ENCODE measurements at regions not wholly inside any gene's neighbourhood (a gene's known extent, or its start where the extent isn't known, plus 50 kb on each side); places are given as distances from the start of the nearest gene placed in this dataset.

DNA sequence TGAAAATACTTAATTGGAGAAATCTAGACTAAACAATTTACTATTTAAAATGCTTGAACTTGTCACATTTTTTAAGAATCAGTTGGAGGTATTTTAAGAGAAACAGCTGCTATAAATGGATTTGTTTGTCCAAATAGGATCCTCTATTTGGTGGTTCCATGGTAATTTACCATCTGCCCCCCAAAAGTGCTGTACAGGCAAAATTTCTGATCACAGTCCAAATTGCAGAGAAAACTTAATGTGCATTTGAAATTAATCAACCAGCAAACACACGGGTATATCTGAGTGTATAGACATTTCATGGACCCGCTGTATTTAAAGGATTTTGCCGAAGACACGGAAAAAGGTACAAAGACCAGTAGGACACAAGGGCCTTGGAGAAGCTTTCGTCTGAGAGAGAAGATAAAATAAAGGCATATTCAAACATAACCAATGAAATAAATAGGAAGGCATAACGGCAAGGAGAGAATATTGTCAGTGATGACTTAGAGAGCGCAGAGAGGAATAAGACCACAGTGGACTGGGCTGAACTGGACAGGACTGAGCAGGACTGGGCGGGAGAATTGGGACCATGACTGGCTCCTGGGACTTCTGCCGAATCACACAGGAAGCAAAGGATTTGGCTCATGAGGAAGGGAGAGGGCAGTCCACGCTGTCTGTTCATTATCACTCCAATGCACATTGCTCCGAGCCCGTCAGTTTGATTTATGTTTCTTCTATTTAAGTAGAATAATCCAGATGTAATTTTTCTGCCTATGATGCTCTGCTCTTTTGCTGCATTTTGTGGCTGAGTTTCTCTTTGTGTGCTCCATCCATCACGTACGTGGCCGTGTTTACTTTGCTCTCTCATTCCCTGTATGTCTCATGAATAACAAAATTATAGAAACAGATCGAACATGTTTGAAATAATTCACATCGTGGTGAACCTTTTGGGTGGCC, 112.8 kb downstream of the PRLHR start:
- no peak for ATAC-seq (ENCODE audit: low FRiP score)
- no peak for DNase-seq (ENCODE audit: low spot score)
- TF ChIP-seq, protein P1, sequence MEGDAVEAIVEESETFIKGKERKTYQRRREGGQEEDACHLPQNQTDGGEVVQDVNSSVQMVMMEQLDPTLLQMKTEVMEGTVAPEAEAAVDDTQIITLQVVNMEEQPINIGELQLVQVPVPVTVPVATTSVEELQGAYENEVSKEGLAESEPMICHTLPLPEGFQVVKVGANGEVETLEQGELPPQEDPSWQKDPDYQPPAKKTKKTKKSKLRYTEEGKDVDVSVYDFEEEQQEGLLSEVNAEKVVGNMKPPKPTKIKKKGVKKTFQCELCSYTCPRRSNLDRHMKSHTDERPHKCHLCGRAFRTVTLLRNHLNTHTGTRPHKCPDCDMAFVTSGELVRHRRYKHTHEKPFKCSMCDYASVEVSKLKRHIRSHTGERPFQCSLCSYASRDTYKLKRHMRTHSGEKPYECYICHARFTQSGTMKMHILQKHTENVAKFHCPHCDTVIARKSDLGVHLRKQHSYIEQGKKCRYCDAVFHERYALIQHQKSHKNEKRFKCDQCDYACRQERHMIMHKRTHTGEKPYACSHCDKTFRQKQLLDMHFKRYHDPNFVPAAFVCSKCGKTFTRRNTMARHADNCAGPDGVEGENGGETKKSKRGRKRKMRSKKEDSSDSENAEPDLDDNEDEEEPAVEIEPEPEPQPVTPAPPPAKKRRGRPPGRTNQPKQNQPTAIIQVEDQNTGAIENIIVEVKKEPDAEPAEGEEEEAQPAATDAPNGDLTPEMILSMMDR (IDR thresholded peaks at IDR 0.05) = no peak

DNA sequence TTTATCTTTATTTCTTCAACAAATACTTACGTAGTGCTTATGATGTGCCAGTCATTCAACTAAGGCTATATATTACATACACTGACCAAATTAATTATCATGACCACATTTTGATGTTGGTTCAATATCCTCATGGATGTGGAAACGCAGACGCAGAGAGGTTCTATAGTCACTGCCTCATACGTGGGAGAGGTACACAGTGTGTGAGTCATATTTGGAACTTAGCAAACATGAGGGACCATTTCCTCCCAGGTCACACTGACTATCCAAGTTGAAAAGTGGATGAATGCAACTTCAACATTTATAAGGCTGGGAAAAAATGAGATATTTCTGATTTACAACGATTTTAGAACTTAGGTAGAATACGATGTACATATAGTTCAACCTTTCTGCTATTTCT, 113.6 kb downstream of the PRLHR start:
- ATAC-seq (ENCODE audit: low FRiP score) = no peak
- TF ChIP-seq, protein P1 (IDR thresholded peaks at IDR 0.05) = no peak

DNA sequence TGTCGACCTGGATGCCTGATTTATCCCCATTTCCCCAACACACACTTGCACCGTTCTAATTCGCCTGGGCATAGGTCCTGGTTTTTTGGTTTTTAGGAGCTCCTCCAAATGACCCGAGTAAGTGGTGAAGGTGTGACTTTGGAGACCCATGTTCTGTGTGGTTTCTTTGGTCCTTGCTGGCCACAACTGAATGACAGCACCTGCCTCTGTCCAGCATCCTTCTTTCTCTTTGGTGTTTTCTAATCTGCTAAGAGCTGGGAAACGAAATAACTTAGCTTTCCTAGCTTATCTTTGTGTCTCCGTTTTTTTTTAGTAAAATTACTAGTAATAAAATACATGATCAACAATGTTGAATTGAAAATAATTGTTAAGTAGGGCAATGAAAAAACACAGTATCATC, 120.2 kb downstream of the PRLHR start:
- DNase-seq (ENCODE audit: low spot score) = no peak
- ATAC-seq (ENCODE audit: low FRiP score) = no peak
- TF ChIP-seq, protein P1 (IDR thresholded peaks at IDR 0.05) = no peak

More for the DNA sequence above, 113.6 kb downstream of the PRLHR start:
- no peak for DNase-seq (ENCODE audit: low spot score)

DNA sequence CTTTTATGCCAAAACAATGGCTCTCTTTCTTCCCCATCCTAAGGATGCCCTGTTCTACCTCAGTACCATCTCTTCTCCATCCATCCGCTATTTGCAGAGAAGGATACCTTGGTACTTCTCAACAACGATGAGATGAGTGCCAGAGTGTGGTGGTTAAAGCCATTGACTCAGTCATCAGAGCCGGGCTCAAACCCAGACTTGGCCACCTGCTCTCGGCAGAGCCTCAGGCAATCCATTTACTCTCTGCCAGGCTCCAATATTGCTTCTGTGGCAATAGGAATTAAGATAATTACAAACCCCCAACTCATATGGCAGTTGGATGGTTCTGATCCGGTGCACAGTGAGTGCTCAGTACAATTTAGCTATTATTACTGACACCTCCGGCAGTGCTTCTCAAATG, 121.3 kb downstream of the PRLHR start:
- ATAC-seq (ENCODE audit: low FRiP score) (no peak), DNase-seq (ENCODE audit: low spot score) (no peak)
- TF ChIP-seq, protein P1 (IDR thresholded peaks at IDR 0.05) = no peak

DNA sequence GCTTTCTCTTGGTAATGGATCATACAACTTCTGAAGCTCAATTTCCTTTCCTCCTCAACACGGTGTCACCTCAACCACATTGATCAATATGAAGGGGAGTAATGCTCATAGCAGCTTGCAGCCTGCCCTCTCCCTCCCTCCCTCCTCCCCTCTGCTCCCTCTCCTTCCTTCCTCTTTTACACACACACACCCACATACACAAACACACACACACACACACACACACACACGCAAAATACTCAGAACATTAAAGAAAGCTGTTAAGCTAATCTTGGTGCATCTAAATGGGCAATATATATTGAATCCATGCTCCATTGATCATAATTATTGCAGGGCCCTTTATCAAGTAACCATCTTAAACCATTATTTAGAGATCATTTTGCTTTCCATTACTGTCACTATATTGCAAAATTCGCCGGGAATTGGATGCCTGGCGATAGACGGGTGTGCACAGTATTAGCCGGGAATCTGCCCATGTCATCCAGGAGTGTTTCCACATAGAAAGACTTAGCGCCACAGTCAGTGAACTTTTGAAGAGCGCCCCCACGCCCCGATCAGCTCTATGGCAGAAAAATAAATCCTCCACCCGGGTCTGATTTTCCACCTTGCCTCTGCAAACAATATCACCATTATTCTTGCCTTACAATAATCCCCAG, 122.0 kb downstream of the PRLHR start:
- TF ChIP-seq, protein P1 (IDR thresholded peaks at IDR 0.05) = no peak
- ATAC-seq (ENCODE audit: low FRiP score) (no peak), DNase-seq (ENCODE audit: low spot score) (no peak)

DNA sequence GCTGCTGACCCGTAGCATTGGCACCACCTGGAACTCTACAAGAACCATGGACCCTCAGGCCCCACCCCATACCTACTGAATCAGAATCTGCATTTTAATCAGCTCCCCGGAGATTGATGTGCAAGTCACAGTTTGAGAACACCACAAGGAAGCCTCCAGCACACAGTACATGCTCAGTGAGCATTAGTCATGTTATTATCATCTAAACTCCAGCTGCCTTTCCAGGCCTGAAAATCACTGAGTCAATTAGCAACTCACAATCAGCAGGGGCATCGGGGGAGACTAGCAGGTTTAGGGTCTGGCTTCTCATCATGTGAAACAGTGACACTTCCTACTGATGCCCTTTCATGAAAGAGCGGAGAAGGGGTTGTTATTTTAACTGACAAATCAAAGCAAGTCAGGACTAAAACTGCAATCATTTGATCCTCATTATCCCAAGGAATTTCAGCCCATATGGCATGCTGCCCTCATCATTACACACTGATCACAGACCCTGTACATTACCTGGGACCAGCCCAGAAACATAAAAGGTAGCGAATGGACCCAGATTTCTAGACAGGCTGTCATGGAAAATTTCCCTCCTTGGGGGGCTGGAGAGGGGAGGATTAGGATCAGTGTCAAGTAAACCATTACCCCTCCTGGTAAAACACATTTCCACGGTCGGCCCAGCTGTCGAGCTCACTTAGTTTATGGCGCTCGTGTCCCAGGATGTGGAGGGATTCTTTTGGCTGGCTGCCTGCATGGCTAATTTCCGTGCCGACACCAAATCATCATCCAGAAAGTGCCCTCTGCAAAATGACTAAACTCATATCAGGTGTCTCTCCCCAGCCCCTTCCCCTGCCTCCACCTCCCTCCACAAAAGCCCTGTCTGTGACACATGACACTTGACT, 122.8 kb downstream of the PRLHR start:
- DNase-seq (ENCODE audit: low spot score) = no peak
- TF ChIP-seq, protein P1 (IDR thresholded peaks at IDR 0.05) = no peak
- no peak for ATAC-seq (ENCODE audit: low FRiP score)
